Smooth muscle cell (in vitro differentiated cells): ENCODE measurements at regions not wholly inside any gene's neighbourhood (a gene's known extent, or its start where the extent isn't known, plus 50 kb on each side); places are given as distances from the start of the nearest gene placed in this dataset.
"Not testable (repeated sequence)": the region's sequence is repeated elsewhere in the genome, so short reads cannot be mapped to it uniquely, and the experiment has no call there.

ENCODE experiments used
- DNase-seq: peaks from one replicate; lab custom pipeline; 2025; ENCODE audit not compliant: unreplicated experiment; lab: John Stamatoyannopoulos, UW
- H2AFZ ChIP-seq: fragments of 200-600 bp; sonication (generic); 2 replicates; pipeline ENCODE4 v1.6.0; 2016; ENCODE audit warnings: antibody characterized with exemption, low read depth, mild to moderate bottlenecking
- H3F3A ChIP-seq: fragments of 200-600 bp; sonication (generic); 2 replicates; pipeline ENCODE4 v1.6.0; 2017; ENCODE audit warnings: antibody characterized with exemption, low read depth
- H3K27ac ChIP-seq: fragments of 200-600 bp; sonication (generic); 2 replicates; pipeline ENCODE4 v1.5.1; 2016; ENCODE audit warnings: low read depth, mild to moderate bottlenecking
- H3K27me3 ChIP-seq: fragments of 200-600 bp; sonication (generic); 2 replicates; pipeline ENCODE4 v1.6.1; 2016; ENCODE audit warnings: low read depth, mild to moderate bottlenecking
- H3K36me3 ChIP-seq: fragments of 200-600 bp; sonication (generic); 2 replicates; pipeline ENCODE4 v1.5.1; 2016; ENCODE audit warnings: low read depth
- H3K4me1 ChIP-seq: fragments of 200-600 bp; sonication (generic); 2 replicates; pipeline ENCODE4 v1.5.1; 2016; ENCODE audit warnings: low read depth
- H3K4me2 ChIP-seq: fragments of 200-600 bp; sonication (generic); 2 replicates; pipeline ENCODE4 v1.6.0; 2016; ENCODE audit warnings: mild to moderate bottlenecking
- H3K4me3 ChIP-seq: fragments of 200-600 bp; sonication (generic); 2 replicates; pipeline ENCODE4 v1.5.1; 2016; ENCODE audit warnings: mild to moderate bottlenecking
- H3K79me2 ChIP-seq: fragments of 200-600 bp; sonication (generic); 2 replicates; pipeline ENCODE4 v1.6.0; 2016; ENCODE audit warnings: low read depth, mild to moderate bottlenecking
- H3K9ac ChIP-seq: fragments of 200-600 bp; sonication (generic); 2 replicates; pipeline ENCODE4 v1.6.0; 2016; ENCODE audit warnings: low read depth
- H3K9me3 ChIP-seq: fragments of 200-600 bp; sonication (generic); replicated peaks from 2 replicates; pipeline ENCODE4 v1.5.1; 2016; ENCODE audit warnings: low read depth
- H4K20me1 ChIP-seq: fragments of 200-600 bp; sonication (generic); 2 replicates; pipeline ENCODE4 v1.6.0; 2016; ENCODE audit warnings: low read depth
- WGBS: methylation state at CpG from one replicate; pipeline ENCODE4 v1.1.7; 2016; ENCODE audit warnings: low lambda C conversion rate; 5-methylcytosine and 5-hydroxymethylcytosine counted together
- TF ChIP-seq, protein P1 (sequence below): fragments of 200-600 bp; sonication (generic); IDR thresholded peaks from 2 replicates; pipeline ENCODE4 v1.5.1; 2017; ENCODE audit warnings: borderline replicate concordance, mild to moderate bottlenecking, antibody characterized with exemption; ENCODE audit not compliant: insufficient read depth, poor library complexity, severe bottlenecking

DNA sequence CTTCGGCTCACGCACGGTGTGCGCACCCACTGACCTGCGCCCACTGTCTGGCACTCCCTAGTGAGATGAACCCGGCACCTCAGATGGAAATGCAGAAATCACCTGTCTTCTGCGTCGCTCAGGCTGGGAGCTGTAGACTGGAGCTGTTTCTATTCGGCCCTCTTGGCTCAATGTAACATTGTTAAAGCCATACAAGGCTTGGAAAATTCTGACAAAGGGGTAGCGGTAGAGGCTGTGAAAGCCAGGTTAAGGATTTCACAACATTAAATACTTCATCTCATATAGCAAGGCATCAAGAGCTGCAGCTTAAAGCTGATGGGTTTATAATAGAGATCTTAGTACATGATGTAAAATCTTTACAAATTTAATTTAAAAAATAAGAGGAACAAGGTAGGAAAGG lies 211.8 kb downstream of the BTBD3 start:
- not testable (repeated sequence) for DNase-seq, H3K4me1 ChIP-seq, H2AFZ ChIP-seq, H3K9me3 ChIP-seq, H3K36me3 ChIP-seq, H4K20me1 ChIP-seq, H3K4me3 ChIP-seq, H3K27ac ChIP-seq, H3K9ac ChIP-seq, H3K27me3 ChIP-seq, H3F3A ChIP-seq, H3K4me2 ChIP-seq, H3K79me2 ChIP-seq
- 92% methylated on average over 10 of the region's 10 CpGs for WGBS

- H3K27me3 ChIP-seq = no peaks in the 10 kb centered on the region
- no peak overlapping the region for H3K4me3 ChIP-seq
- no peak for DNase-seq
- no peak overlapping the region for H3K9ac ChIP-seq
- H4K20me1 ChIP-seq = no peaks in the 10 kb centered on the region
- no peaks in the 10 kb centered on the region for H3K9me3 ChIP-seq
- no peaks in the 10 kb centered on the region for H3F3A ChIP-seq
- no peak overlapping the region for H3K4me2 ChIP-seq
- WGBS = 97% methylated on average over 1 of the region's 1 CpG
- no peaks in the 10 kb centered on the region for H3K36me3 ChIP-seq
- H3K4me1 ChIP-seq = no peaks in the 10 kb centered on the region
- H2AFZ ChIP-seq = no peak overlapping the region
- H3K79me2 ChIP-seq = no peaks in the 10 kb centered on the region
- TF ChIP-seq, protein P1, sequence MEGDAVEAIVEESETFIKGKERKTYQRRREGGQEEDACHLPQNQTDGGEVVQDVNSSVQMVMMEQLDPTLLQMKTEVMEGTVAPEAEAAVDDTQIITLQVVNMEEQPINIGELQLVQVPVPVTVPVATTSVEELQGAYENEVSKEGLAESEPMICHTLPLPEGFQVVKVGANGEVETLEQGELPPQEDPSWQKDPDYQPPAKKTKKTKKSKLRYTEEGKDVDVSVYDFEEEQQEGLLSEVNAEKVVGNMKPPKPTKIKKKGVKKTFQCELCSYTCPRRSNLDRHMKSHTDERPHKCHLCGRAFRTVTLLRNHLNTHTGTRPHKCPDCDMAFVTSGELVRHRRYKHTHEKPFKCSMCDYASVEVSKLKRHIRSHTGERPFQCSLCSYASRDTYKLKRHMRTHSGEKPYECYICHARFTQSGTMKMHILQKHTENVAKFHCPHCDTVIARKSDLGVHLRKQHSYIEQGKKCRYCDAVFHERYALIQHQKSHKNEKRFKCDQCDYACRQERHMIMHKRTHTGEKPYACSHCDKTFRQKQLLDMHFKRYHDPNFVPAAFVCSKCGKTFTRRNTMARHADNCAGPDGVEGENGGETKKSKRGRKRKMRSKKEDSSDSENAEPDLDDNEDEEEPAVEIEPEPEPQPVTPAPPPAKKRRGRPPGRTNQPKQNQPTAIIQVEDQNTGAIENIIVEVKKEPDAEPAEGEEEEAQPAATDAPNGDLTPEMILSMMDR = no peak
- H3K27ac ChIP-seq = no peak overlapping the region
Observed at GRCh38 chr20:12130781-12131180, 213.1 kb downstream of the BTBD3 start.

- Histone ChIP-seq H3F3A (no peaks in the 10 kb centered on the region), H3K27me3 (no peaks in the 10 kb centered on the region), H3K36me3 (no peaks in the 10 kb centered on the region), H3K4me3 (no peak overlapping the region), H4K20me1 (no peaks in the 10 kb centered on the region), H3K79me2 (no peaks in the 10 kb centered on the region), H3K9ac (no peak overlapping the region), H2AFZ (no peak overlapping the region), H3K4me2 (no peak overlapping the region), H3K4me1 (no peaks in the 10 kb centered on the region), H3K27ac (no peak overlapping the region), H3K9me3 (no peaks in the 10 kb centered on the region)
- TF ChIP-seq, protein P1 = no peak
- WGBS = 98% methylated on average over 2 of the region's 2 CpGs
- no peak for DNase-seq
Observed at GRCh38 chr20:12133553-12133952, 215.9 kb downstream of the BTBD3 start.

DNA sequence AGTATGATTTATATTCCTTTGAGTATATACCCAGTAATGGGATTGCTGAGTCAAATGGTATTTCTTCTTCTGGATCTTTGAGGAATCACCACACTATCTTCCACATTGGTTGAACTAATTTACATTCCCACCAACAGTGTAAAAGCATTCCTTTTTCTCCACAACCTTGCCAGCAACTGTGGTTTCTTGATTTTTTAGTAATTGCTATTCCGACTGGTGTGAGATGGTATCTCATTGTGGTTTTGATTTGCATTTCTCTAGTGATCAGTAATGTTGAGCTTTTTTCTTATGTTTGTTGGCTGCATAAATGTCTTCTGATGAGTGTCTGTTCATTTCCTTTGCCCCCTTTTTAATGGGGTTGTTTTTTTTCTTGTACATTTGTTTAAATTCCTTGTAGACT lies 228.3 kb downstream of the BTBD3 start:
- H3K27me3 ChIP-seq, H3K9ac ChIP-seq, H3K4me2 ChIP-seq, H3K79me2 ChIP-seq, H4K20me1 ChIP-seq, H3F3A ChIP-seq, H3K4me1 ChIP-seq, H2AFZ ChIP-seq, H3K9me3 ChIP-seq, H3K36me3 ChIP-seq, H3K27ac ChIP-seq, H3K4me3 ChIP-seq, DNase-seq: not testable (repeated sequence)
- WGBS = 61% methylated on average over 1 of the region's 1 CpG

GRCh38 chr20:12152996-12153395 lies 235.3 kb downstream of the BTBD3 start:
- Histone ChIP-seq H3K4me2 (peak overlapping the region; percentile 34), H4K20me1 (no peaks in the 10 kb centered on the region), H3K9ac (no peak overlapping the region), H3K9me3 (no peaks in the 10 kb centered on the region), H3K79me2 (no peaks in the 10 kb centered on the region), H3F3A (no peaks in the 10 kb centered on the region), H2AFZ (no peak overlapping the region), H3K4me3 (no peak overlapping the region), H3K27me3 (no peaks in the 10 kb centered on the region), H3K4me1 (no peaks in the 10 kb centered on the region), H3K36me3 (no peaks in the 10 kb centered on the region), H3K27ac (no peak overlapping the region)
- WGBS = 32% methylated on average over 1 of the region's 1 CpG
- TF ChIP-seq, protein P1 = no peak
- DNase-seq = no peak
